ENCODE measurements at regions not wholly inside any gene's neighbourhood (a gene's known extent, or its start where the extent isn't known, plus 50 kb on each side); places are given as distances from the start of the nearest gene placed in this dataset.

GRCh38 chr11:92682952-92683351 lies 286.5 kb upstream of the MTNR1B start:
- TF ChIP-seq CTCF (IDR thresholded peaks at IDR 0.05) (no peak), EP300 (IDR thresholded peaks at IDR 0.05) (no peak), POLR2A (IDR thresholded peaks at IDR 0.05) (no peak)
